ENCODE measurements at regions not wholly inside any gene's neighbourhood (a gene's known extent, or its start where the extent isn't known, plus 50 kb on each side); places are given as distances from the start of the nearest gene placed in this dataset.

- Histone ChIP-seq H3K27ac (ENCODE audit: low read depth, low read length) (no peak overlapping the region), H3K4me3 (ENCODE audit: low read depth in 1 of 2, low read length in 2 of 2) (no peak overlapping the region), H3K9ac (ENCODE audit: low read length) (no peak overlapping the region)
Measured at GRCh38 chr5:93273176-93273575, 307.8 kb downstream of the NR2F1-AS1 start.

GRCh38 chr5:93272108-93272507 lies 308.9 kb downstream of the NR2F1-AS1 start:
- H3K4me1 ChIP-seq (ENCODE audit: insufficient read depth, low read length) = no peaks in the 10 kb centered on the region
- no peaks in the 10 kb centered on the region for H3K9me3 ChIP-seq (ENCODE audit: low read length)
- H3K4me3 ChIP-seq (ENCODE audit: low read depth in 1 of 2, low read length in 2 of 2) = no peak overlapping the region
- H3K27me3 ChIP-seq (ENCODE audit: control insufficient read depth in 1 of 2, insufficient read depth in 2 of 2, low read length in 2 of 2) = no peaks in the 10 kb centered on the region
- no peak overlapping the region for H3K9ac ChIP-seq (ENCODE audit: low read length)
- no peaks in the 10 kb centered on the region for H3K36me3 ChIP-seq (ENCODE audit: insufficient read depth, low read length)
- no peak overlapping the region for H3K27ac ChIP-seq (ENCODE audit: low read depth, low read length)

More at GRCh38 chr5:93273176-93273575, 307.8 kb downstream of the NR2F1-AS1 start:
- Histone ChIP-seq H3K9me3 (ENCODE audit: low read length) (no peaks in the 10 kb centered on the region), H3K27me3 (ENCODE audit: control insufficient read depth in 1 of 2, insufficient read depth in 2 of 2, low read length in 2 of 2) (no peaks in the 10 kb centered on the region), H3K4me1 (ENCODE audit: insufficient read depth, low read length) (no peaks in the 10 kb centered on the region), H3K36me3 (ENCODE audit: insufficient read depth, low read length) (no peaks in the 10 kb centered on the region)

GRCh38 chr5:93267736-93268135 lies 313.3 kb downstream of the NR2F1-AS1 start:
- Histone ChIP-seq H3K4me1 (ENCODE audit: insufficient read depth, low read length) (no peaks in the 10 kb centered on the region), H3K9ac (ENCODE audit: low read length) (no peak overlapping the region), H3K27ac (ENCODE audit: low read depth, low read length) (no peak overlapping the region), H3K9me3 (ENCODE audit: low read length) (no peaks in the 10 kb centered on the region), H3K4me3 (ENCODE audit: low read depth in 1 of 2, low read length in 2 of 2) (no peak overlapping the region), H3K36me3 (ENCODE audit: insufficient read depth, low read length) (no peaks in the 10 kb centered on the region), H3K27me3 (ENCODE audit: control insufficient read depth in 1 of 2, insufficient read depth in 2 of 2, low read length in 2 of 2) (no peaks in the 10 kb centered on the region)

- Histone ChIP-seq H3K27ac (ENCODE audit: low read depth, low read length) (no peak overlapping the region), H3K9ac (ENCODE audit: low read length) (no peak overlapping the region), H3K36me3 (ENCODE audit: insufficient read depth, low read length) (no peaks in the 10 kb centered on the region), H3K4me3 (ENCODE audit: low read depth in 1 of 2, low read length in 2 of 2) (no peak overlapping the region), H3K27me3 (ENCODE audit: control insufficient read depth in 1 of 2, insufficient read depth in 2 of 2, low read length in 2 of 2) (no peaks in the 10 kb centered on the region), H3K4me1 (ENCODE audit: insufficient read depth, low read length) (no peaks in the 10 kb centered on the region), H3K9me3 (ENCODE audit: low read length) (no peaks in the 10 kb centered on the region)
Measured at GRCh38 chr5:93267276-93267675, 313.7 kb downstream of the NR2F1-AS1 start.

- Histone ChIP-seq H3K9ac (ENCODE audit: low read length) (no peak overlapping the region), H3K36me3 (ENCODE audit: insufficient read depth, low read length) (no peaks in the 10 kb centered on the region), H3K4me3 (ENCODE audit: low read depth in 1 of 2, low read length in 2 of 2) (no peak overlapping the region), H3K4me1 (ENCODE audit: insufficient read depth, low read length) (no peaks in the 10 kb centered on the region), H3K27me3 (ENCODE audit: control insufficient read depth in 1 of 2, insufficient read depth in 2 of 2, low read length in 2 of 2) (no peaks in the 10 kb centered on the region), H3K9me3 (ENCODE audit: low read length) (no peaks in the 10 kb centered on the region), H3K27ac (ENCODE audit: low read depth, low read length) (no peak overlapping the region)
Measured at GRCh38 chr5:93257616-93258015, 323.4 kb downstream of the NR2F1-AS1 start.

GRCh38 chr5:93255796-93256195 lies 325.2 kb downstream of the NR2F1-AS1 start:
- no peak overlapping the region for H3K4me3 ChIP-seq (ENCODE audit: low read depth in 1 of 2, low read length in 2 of 2)
- H3K27ac ChIP-seq (ENCODE audit: low read depth, low read length) = no peak overlapping the region
- H3K4me1 ChIP-seq (ENCODE audit: insufficient read depth, low read length) = no peaks in the 10 kb centered on the region
- H3K27me3 ChIP-seq (ENCODE audit: control insufficient read depth in 1 of 2, insufficient read depth in 2 of 2, low read length in 2 of 2) = no peaks in the 10 kb centered on the region
- no peak overlapping the region for H3K9ac ChIP-seq (ENCODE audit: low read length)
- H3K9me3 ChIP-seq (ENCODE audit: low read length) = no peaks in the 10 kb centered on the region
- H3K36me3 ChIP-seq (ENCODE audit: insufficient read depth, low read length) = no peaks in the 10 kb centered on the region

- H3K36me3 ChIP-seq (ENCODE audit: insufficient read depth, low read length) = no peaks in the 10 kb centered on the region
- H3K9me3 ChIP-seq (ENCODE audit: low read length) = no peaks in the 10 kb centered on the region
- no peak overlapping the region for H3K4me3 ChIP-seq (ENCODE audit: low read depth in 1 of 2, low read length in 2 of 2)
- no peak overlapping the region for H3K27ac ChIP-seq (ENCODE audit: low read depth, low read length)
- H3K4me1 ChIP-seq (ENCODE audit: insufficient read depth, low read length) = no peaks in the 10 kb centered on the region
- H3K27me3 ChIP-seq (ENCODE audit: control insufficient read depth in 1 of 2, insufficient read depth in 2 of 2, low read length in 2 of 2) = no peaks in the 10 kb centered on the region
- H3K9ac ChIP-seq (ENCODE audit: low read length) = no peak overlapping the region
Measured at GRCh38 chr5:93252165-93252564, 328.9 kb downstream of the NR2F1-AS1 start.

- H3K4me1 ChIP-seq (ENCODE audit: insufficient read depth, low read length) = peaks cover 4% of the 10 kb centered on the region
- no peak overlapping the region for H3K4me3 ChIP-seq (ENCODE audit: low read depth in 1 of 2, low read length in 2 of 2)
- no peaks in the 10 kb centered on the region for H3K36me3 ChIP-seq (ENCODE audit: insufficient read depth, low read length)
- H3K27ac ChIP-seq (ENCODE audit: low read depth, low read length) = no peak overlapping the region
- H3K27me3 ChIP-seq (ENCODE audit: control insufficient read depth in 1 of 2, insufficient read depth in 2 of 2, low read length in 2 of 2) = no peaks in the 10 kb centered on the region
- no peaks in the 10 kb centered on the region for H3K9me3 ChIP-seq (ENCODE audit: low read length)
- no peak overlapping the region for H3K9ac ChIP-seq (ENCODE audit: low read length)
Measured at GRCh38 chr5:93251347-93251746, 329.7 kb downstream of the NR2F1-AS1 start.

GRCh38 chr5:93250424-93250823 lies 330.6 kb downstream of the NR2F1-AS1 start:
- peaks cover 14% of the 10 kb centered on the region for H3K4me1 ChIP-seq (ENCODE audit: insufficient read depth, low read length)
- no peaks in the 10 kb centered on the region for H3K9me3 ChIP-seq (ENCODE audit: low read length)
- H3K4me3 ChIP-seq (ENCODE audit: low read depth in 1 of 2, low read length in 2 of 2) = no peak overlapping the region
- no peak overlapping the region for H3K27ac ChIP-seq (ENCODE audit: low read depth, low read length)
- H3K27me3 ChIP-seq (ENCODE audit: control insufficient read depth in 1 of 2, insufficient read depth in 2 of 2, low read length in 2 of 2) = no peaks in the 10 kb centered on the region
- H3K36me3 ChIP-seq (ENCODE audit: insufficient read depth, low read length) = no peaks in the 10 kb centered on the region
- H3K9ac ChIP-seq (ENCODE audit: low read length) = no peak overlapping the region

GRCh38 chr5:93249651-93250289 lies 331.2 kb downstream of the NR2F1-AS1 start:
- Histone ChIP-seq H3K27me3 (ENCODE audit: control insufficient read depth in 1 of 2, insufficient read depth in 2 of 2, low read length in 2 of 2) (no peaks in the 10 kb centered on the region), H3K4me3 (ENCODE audit: low read depth in 1 of 2, low read length in 2 of 2) (no peak overlapping the region), H3K36me3 (ENCODE audit: insufficient read depth, low read length) (no peaks in the 10 kb centered on the region), H3K4me1 (ENCODE audit: insufficient read depth, low read length) (peaks cover 20% of the 10 kb centered on the region), H3K27ac (ENCODE audit: low read depth, low read length) (no peak overlapping the region), H3K9ac (ENCODE audit: low read length) (no peak overlapping the region), H3K9me3 (ENCODE audit: low read length) (no peaks in the 10 kb centered on the region)

- peaks cover 21% of the 10 kb centered on the region for H3K4me1 ChIP-seq (ENCODE audit: insufficient read depth, low read length)
- H3K27ac ChIP-seq (ENCODE audit: low read depth, low read length) = no peak overlapping the region
- H3K36me3 ChIP-seq (ENCODE audit: insufficient read depth, low read length) = no peaks in the 10 kb centered on the region
- H3K27me3 ChIP-seq (ENCODE audit: control insufficient read depth in 1 of 2, insufficient read depth in 2 of 2, low read length in 2 of 2) = no peaks in the 10 kb centered on the region
- H3K4me3 ChIP-seq (ENCODE audit: low read depth in 1 of 2, low read length in 2 of 2) = no peak overlapping the region
- H3K9ac ChIP-seq (ENCODE audit: low read length) = no peak overlapping the region
- no peaks in the 10 kb centered on the region for H3K9me3 ChIP-seq (ENCODE audit: low read length)
Measured at GRCh38 chr5:93247105-93247504, 333.9 kb downstream of the NR2F1-AS1 start.

- no peaks in the 10 kb centered on the region for H3K9me3 ChIP-seq (ENCODE audit: low read length)
- H3K36me3 ChIP-seq (ENCODE audit: insufficient read depth, low read length) = no peaks in the 10 kb centered on the region
- no peak overlapping the region for H3K9ac ChIP-seq (ENCODE audit: low read length)
- peaks cover 21% of the 10 kb centered on the region for H3K4me1 ChIP-seq (ENCODE audit: insufficient read depth, low read length)
- no peak overlapping the region for H3K4me3 ChIP-seq (ENCODE audit: low read depth in 1 of 2, low read length in 2 of 2)
- peak overlapping the region; percentile 12 for H3K27ac ChIP-seq (ENCODE audit: low read depth, low read length)
- H3K27me3 ChIP-seq (ENCODE audit: control insufficient read depth in 1 of 2, insufficient read depth in 2 of 2, low read length in 2 of 2) = no peaks in the 10 kb centered on the region
Measured at GRCh38 chr5:93246090-93246855, 334.7 kb downstream of the NR2F1-AS1 start.

Measured in muscle layer of colon (tissue), 2 donors.